Heart left ventricle (tissue), 13 donors: ENCODE measurements at regions not wholly inside any gene's neighbourhood (a gene's known extent, or its start where the extent isn't known, plus 50 kb on each side); places are given as distances from the start of the nearest gene placed in this dataset.

ENCODE experiments used
- CTCF ChIP-seq, 12 donors: fragments of 200-600 bp; sonication (generic) in 4 of 12; IDR thresholded peaks; one replicate each; pipeline versions ENCODE4 v1.5.0 to v1.8.0; 2018 to 2022; ENCODE audit warnings: antibody characterized with exemption in 12 of 12, mild to moderate bottlenecking in 5 of 12
- POLR2A ChIP-seq, 2 donors: fragments of 450-650 bp; IDR thresholded peaks; one replicate each; pipeline ENCODE4 v1.6.1; 2017; ENCODE audit warnings: antibody characterized with exemption in 2 of 2, mild to moderate bottlenecking in 2 of 2, moderate library complexity in 2 of 2
- donor health status: ischemic (EF 13 %, LVEDD 7.1; RV severe dilation, severe dysfunction).
- donor health status: DM: no; HTN: yes; CAD: no.
- donor health status: DM: no; HTN: no; CAD: no.
- donor health status: ischemic (EF 25% LVEDD 6.9; RV normal size, moderate dysfunction).
- donor health status: ischemic (EF 25% LVEDD 5.7; RV mildly dilated, moderate dysfunction).
- donor health status: ischemic (EF 35%, LVEDD 5.7; RV mildly dilated, moderate dysfunction).
- donor health status: nonischemic (EF 11% LVEDD 7.7; RV severe dilation, severe dysfunction).
- donor health status: DM: yes; HTN: yes; CAD: no.
- donor health status: PGD.
- donor health status: ischemic (EF 29% LVEDD 5.4; RV normal size, mild dysfunction).
- donor health status: nonischemic (EF 23%, LVEDD 6.1; RV moderate dilation, normal function).

GRCh38 chr11:28871090-28871489 is 762.9 kb downstream of the METTL15 start:
- no peak for TF ChIP-seq CTCF (IDR thresholded peaks at IDR 0.05)
- no peak for TF ChIP-seq POLR2A (IDR thresholded peaks at IDR 0.05)
